PC-3 (cell line): ENCODE measurements at regions not wholly inside any gene's neighbourhood (a gene's known extent, or its start where the extent isn't known, plus 50 kb on each side); places are given as distances from the start of the nearest gene placed in this dataset.

Experiments
- EZH2 ChIP-seq: fragments of 300-600 bp; sonication (generic); IDR thresholded peaks from one replicate; pipeline ENCODE4 v1.6.1; 2017; ENCODE audit warnings: antibody characterized with exemption, mild to moderate bottlenecking, low read length; ENCODE audit not compliant: unreplicated experiment
- TF ChIP-seq, protein P1 (sequence below): fragments of 300-600 bp; sonication (generic); conservative IDR thresholded peaks from 2 replicates; pipeline ENCODE4 v1.5.1; 2017; ENCODE audit warnings: antibody characterized with exemption, low read depth, mild to moderate bottlenecking, low read length

DNA sequence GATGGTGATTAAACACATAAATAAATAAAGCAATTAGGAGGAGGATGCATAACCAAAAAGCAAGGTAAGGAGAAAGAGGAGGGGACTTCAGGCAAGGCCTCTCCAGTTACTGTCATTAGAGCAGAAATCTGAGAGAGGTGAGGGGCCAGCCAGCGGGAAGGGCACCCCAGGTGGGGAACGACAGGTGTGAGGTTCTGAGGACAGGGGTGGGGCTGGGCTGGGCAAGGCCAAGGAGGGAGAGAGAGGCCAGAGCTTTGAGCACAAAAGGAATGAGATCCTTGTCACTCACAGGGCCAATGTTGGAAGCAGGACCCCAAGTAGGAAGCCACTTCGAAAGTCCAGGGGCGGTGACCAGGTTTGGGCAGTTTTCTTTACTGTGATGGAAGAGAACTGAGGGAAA lies 182.2 kb upstream of the RAB4A start:
- TF ChIP-seq, protein P1, sequence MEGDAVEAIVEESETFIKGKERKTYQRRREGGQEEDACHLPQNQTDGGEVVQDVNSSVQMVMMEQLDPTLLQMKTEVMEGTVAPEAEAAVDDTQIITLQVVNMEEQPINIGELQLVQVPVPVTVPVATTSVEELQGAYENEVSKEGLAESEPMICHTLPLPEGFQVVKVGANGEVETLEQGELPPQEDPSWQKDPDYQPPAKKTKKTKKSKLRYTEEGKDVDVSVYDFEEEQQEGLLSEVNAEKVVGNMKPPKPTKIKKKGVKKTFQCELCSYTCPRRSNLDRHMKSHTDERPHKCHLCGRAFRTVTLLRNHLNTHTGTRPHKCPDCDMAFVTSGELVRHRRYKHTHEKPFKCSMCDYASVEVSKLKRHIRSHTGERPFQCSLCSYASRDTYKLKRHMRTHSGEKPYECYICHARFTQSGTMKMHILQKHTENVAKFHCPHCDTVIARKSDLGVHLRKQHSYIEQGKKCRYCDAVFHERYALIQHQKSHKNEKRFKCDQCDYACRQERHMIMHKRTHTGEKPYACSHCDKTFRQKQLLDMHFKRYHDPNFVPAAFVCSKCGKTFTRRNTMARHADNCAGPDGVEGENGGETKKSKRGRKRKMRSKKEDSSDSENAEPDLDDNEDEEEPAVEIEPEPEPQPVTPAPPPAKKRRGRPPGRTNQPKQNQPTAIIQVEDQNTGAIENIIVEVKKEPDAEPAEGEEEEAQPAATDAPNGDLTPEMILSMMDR = no peak
- TF ChIP-seq EZH2 = no peak
